Fibroblast of lung (primary cell): ENCODE measurements at regions not wholly inside any gene's neighbourhood (a gene's known extent, or its start where the extent isn't known, plus 50 kb on each side); places are given as distances from the start of the nearest gene placed in this dataset.

ENCODE experiments used
- DNase-seq, 2 donors: peaks; one replicate each; pipeline versions ENCODE4 v3.0.0 to v3.0.0-alpha.2; 2010; ENCODE audit warnings: low read depth in 2 of 2
- H2AFZ ChIP-seq: 2 replicates; pipeline ENCODE4 v1.5.1; 2012; ENCODE audit warnings: low read length, control low read depth, inconsistent platforms
- H3K27ac ChIP-seq: 2 replicates; pipeline ENCODE4 v1.5.1; 2011; ENCODE audit warnings: low read length, control low read depth; ENCODE audit not compliant: insufficient read depth
- H3K27me3 ChIP-seq: 2 replicates; pipeline ENCODE4 v1.5.1; 2011; ENCODE audit warnings: mild to moderate bottlenecking, low read length; ENCODE audit not compliant: control insufficient read depth, insufficient read depth
- H3K36me3 ChIP-seq: 2 replicates; pipeline ENCODE4 v1.5.1; 2011; ENCODE audit warnings: low read length; ENCODE audit not compliant: control insufficient read depth, insufficient read depth
- H3K4me1 ChIP-seq: 2 replicates; pipeline ENCODE4 v1.5.1; 2011; ENCODE audit warnings: low read length; ENCODE audit not compliant: control insufficient read depth, insufficient read depth; ENCODE audit errors: extremely low read depth
- H3K4me2 ChIP-seq: 2 replicates; pipeline ENCODE4 v1.5.1; 2011; ENCODE audit warnings: low read length, control low read depth; ENCODE audit not compliant: insufficient read depth; ENCODE audit errors: extremely low read depth
- H3K4me3 ChIP-seq, 4 experiments: fragments of 200-600 bp in 1 of 4; sonication (generic) in 1 of 4; replicated peaks in 1 of 4; 2 replicates each; pipeline ENCODE4 v1.5.1; 2011 to 2016; ENCODE audit warnings: low read length in 4 of 4, low read depth in 3 of 4, mild to moderate bottlenecking in 3 of 4, control low read depth in 2 of 4, inconsistent platforms in 1 of 4, mixed read lengths in 1 of 4; ENCODE audit not compliant: insufficient read depth in 1 of 4; ENCODE audit errors: control extremely low read depth in 1 of 4
- H3K79me2 ChIP-seq: 2 replicates; pipeline ENCODE4 v1.5.1; 2012; ENCODE audit warnings: mild to moderate bottlenecking, low read length, inconsistent platforms; ENCODE audit not compliant: control insufficient read depth, insufficient read depth
- H3K9ac ChIP-seq: 2 replicates; pipeline ENCODE4 v1.5.1; 2011; ENCODE audit warnings: mild to moderate bottlenecking, low read length, control low read depth; ENCODE audit not compliant: insufficient read depth
- H3K9me3 ChIP-seq: 2 replicates; pipeline ENCODE4 v1.5.1; 2012; ENCODE audit warnings: low read depth, low read length; ENCODE audit not compliant: control insufficient read depth, insufficient read depth
- H4K20me1 ChIP-seq: 2 replicates; pipeline ENCODE4 v1.5.1; 2011; ENCODE audit warnings: low read length; ENCODE audit not compliant: control insufficient read depth, insufficient read depth; ENCODE audit errors: extremely low read depth
- EZH2 ChIP-seq: IDR thresholded peaks from 2 replicates; pipeline ENCODE4 v1.5.1; 2012; ENCODE audit warnings: low read length, control low read depth, mild to moderate bottlenecking; ENCODE audit errors: missing control alignments
- TF ChIP-seq, protein P1 (sequence below), 2 donors: IDR thresholded peaks in 1 of 2; conservative IDR thresholded peaks in 1 of 2; 1 replicate in 1 of 2; 2 replicates in 1 of 2; pipeline ENCODE4 v1.5.1; 2011 to 2012; ENCODE audit warnings: low read length in 2 of 2, control low read depth in 1 of 2, inconsistent platforms in 1 of 2, low read depth in 1 of 2, mild to moderate bottlenecking in 1 of 2

DNA sequence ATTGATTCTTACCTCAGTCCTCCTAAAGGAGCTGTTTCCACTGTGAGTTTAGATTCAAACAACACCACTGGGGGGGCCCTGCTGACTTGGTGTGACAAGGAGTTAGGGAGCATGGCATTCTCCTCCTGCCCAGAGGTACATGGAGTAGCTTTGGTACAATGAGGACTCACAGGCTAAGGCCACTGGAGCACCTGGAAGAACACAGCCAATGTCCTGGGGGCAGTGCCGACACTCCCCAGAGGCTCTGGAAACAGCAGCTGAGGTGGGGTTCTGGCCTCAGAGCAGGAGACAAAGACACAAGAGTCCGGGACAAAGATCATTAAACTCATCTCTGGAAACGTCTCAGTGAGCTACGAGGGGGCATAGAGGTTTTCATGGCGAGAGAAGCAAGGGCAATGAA, 69.7 kb upstream of the POMGNT2 start:
- H3K9me3 ChIP-seq = no peaks in the 10 kb centered on the region
- no peaks in the 10 kb centered on the region for H3K79me2 ChIP-seq
- no peak overlapping the region for H3K9ac ChIP-seq
- H3K4me3 ChIP-seq = no peak overlapping the region
- DNase-seq = no peak
- no peaks in the 10 kb centered on the region for H4K20me1 ChIP-seq
- no peaks in the 10 kb centered on the region for H3K36me3 ChIP-seq
- H2AFZ ChIP-seq = no peak overlapping the region
- no peak for TF ChIP-seq EZH2
- TF ChIP-seq, protein P1, sequence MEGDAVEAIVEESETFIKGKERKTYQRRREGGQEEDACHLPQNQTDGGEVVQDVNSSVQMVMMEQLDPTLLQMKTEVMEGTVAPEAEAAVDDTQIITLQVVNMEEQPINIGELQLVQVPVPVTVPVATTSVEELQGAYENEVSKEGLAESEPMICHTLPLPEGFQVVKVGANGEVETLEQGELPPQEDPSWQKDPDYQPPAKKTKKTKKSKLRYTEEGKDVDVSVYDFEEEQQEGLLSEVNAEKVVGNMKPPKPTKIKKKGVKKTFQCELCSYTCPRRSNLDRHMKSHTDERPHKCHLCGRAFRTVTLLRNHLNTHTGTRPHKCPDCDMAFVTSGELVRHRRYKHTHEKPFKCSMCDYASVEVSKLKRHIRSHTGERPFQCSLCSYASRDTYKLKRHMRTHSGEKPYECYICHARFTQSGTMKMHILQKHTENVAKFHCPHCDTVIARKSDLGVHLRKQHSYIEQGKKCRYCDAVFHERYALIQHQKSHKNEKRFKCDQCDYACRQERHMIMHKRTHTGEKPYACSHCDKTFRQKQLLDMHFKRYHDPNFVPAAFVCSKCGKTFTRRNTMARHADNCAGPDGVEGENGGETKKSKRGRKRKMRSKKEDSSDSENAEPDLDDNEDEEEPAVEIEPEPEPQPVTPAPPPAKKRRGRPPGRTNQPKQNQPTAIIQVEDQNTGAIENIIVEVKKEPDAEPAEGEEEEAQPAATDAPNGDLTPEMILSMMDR (conservative IDR thresholded peaks at IDR 0.05 in 1 of 2, IDR thresholded peaks at IDR 0.05 in 1 of 2; ENCODE audit: low read depth in 1 of 2, low read length in 2 of 2) = no peak
- H3K27me3 ChIP-seq = no peaks in the 10 kb centered on the region
- no peak overlapping the region for H3K27ac ChIP-seq
- peaks cover 3% of the 10 kb centered on the region for H3K4me1 ChIP-seq
- H3K4me2 ChIP-seq = no peak overlapping the region

DNA sequence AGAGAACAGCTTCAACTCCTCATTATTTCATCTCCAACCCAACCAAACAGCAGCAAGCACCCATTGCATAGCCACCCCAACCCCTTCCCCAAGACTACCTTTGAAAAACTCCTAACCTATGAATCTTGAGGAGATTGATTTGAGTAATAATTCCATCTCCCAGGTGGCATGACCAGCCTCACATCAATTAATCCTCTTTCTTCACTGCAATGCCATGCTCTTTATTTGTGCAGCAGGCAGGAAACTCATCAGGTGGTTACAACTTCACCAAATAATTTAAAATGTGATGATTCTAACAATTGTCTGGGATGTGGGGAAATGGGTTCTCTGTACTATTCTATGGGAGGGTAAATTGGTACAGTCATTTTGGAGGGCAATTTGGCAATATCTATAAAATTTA, 68.1 kb upstream of the POMGNT2 start:
- Histone ChIP-seq H3K36me3 (no peaks in the 10 kb centered on the region), H3K4me3 (no peak overlapping the region), H4K20me1 (no peaks in the 10 kb centered on the region), H3K9ac (no peak overlapping the region), H3K4me2 (no peak overlapping the region), H2AFZ (no peak overlapping the region), H3K4me1 (no peaks in the 10 kb centered on the region), H3K79me2 (no peaks in the 10 kb centered on the region), H3K9me3 (no peaks in the 10 kb centered on the region), H3K27ac (no peak overlapping the region), H3K27me3 (no peaks in the 10 kb centered on the region)
- TF ChIP-seq EZH2 = no peak
- TF ChIP-seq, protein P1 (conservative IDR thresholded peaks at IDR 0.05 in 1 of 2, IDR thresholded peaks at IDR 0.05 in 1 of 2; ENCODE audit: low read depth in 1 of 2, low read length in 2 of 2) = no peak
- no peak for DNase-seq

DNA sequence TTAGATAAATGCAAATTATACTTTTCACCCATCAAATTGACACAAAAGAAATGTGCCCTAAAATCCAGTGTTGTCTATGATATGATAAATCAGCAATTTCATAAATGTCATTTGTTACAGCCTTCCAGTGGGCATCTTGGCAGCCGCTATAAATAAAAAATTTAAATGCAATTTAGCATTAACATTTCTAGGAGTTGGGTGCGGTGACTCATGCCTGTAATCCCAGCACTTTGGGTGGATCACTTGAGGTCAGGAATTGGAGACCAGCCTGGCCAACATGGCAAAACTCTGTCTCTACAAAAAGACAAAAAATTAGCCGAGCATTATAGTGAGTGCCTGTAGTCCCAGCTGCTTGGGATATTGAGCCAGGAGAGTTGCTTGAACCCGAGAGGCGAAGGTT, 65.9 kb upstream of the POMGNT2 start:
- H2AFZ ChIP-seq = no peak overlapping the region
- H4K20me1 ChIP-seq = no peaks in the 10 kb centered on the region
- no peak overlapping the region for H3K4me2 ChIP-seq
- peak in 1 of 2 donors; percentile 53 for DNase-seq
- H3K27me3 ChIP-seq = no peaks in the 10 kb centered on the region
- TF ChIP-seq, protein P1 (conservative IDR thresholded peaks at IDR 0.05 in 1 of 2, IDR thresholded peaks at IDR 0.05 in 1 of 2; ENCODE audit: low read depth in 1 of 2, low read length in 2 of 2) = no peak
- TF ChIP-seq EZH2 = no peak
- no peaks in the 10 kb centered on the region for H3K79me2 ChIP-seq
- no peak overlapping the region for H3K4me3 ChIP-seq
- H3K36me3 ChIP-seq = no peaks in the 10 kb centered on the region
- H3K4me1 ChIP-seq = no peaks in the 10 kb centered on the region
- H3K27ac ChIP-seq = no peak overlapping the region
- H3K9ac ChIP-seq = no peak overlapping the region
- H3K9me3 ChIP-seq = no peaks in the 10 kb centered on the region
